GM19238 (cell line): ENCODE measurements at regions not wholly inside any gene's neighbourhood (a gene's known extent, or its start where the extent isn't known, plus 50 kb on each side); places are given as distances from the start of the nearest gene placed in this dataset.

ENCODE experiments used
- DNase-seq: peaks from one replicate; pipeline ENCODE4 v3.0.0; 2011; ENCODE audit warnings: low spot score; ENCODE audit not compliant: insufficient read length

GRCh38 chr1:208413006-208413405, 168.8 kb upstream of the PLXNA2 start:
- DNase-seq, result no peak

DNA sequence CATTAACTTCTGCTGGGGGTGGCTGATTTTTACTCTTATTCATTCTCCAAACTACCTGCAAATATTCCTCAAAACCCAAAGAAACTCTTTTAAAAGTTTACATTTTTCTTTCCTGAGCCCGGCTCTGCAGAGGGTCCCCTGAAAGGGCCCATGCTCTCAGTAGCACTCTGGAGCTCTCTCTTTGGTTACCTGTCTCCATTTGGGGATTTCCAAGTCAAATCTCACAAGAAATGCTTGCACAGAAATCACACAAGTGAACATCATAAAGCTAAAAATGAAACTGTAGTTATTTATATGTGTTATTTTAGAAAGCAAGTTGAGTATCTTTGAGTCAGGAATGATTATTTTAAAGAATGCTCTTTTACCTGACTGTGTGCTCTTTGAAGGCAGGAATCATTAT, 174.5 kb upstream of the PLXNA2 start:
- DNase-seq, result no peak

DNA sequence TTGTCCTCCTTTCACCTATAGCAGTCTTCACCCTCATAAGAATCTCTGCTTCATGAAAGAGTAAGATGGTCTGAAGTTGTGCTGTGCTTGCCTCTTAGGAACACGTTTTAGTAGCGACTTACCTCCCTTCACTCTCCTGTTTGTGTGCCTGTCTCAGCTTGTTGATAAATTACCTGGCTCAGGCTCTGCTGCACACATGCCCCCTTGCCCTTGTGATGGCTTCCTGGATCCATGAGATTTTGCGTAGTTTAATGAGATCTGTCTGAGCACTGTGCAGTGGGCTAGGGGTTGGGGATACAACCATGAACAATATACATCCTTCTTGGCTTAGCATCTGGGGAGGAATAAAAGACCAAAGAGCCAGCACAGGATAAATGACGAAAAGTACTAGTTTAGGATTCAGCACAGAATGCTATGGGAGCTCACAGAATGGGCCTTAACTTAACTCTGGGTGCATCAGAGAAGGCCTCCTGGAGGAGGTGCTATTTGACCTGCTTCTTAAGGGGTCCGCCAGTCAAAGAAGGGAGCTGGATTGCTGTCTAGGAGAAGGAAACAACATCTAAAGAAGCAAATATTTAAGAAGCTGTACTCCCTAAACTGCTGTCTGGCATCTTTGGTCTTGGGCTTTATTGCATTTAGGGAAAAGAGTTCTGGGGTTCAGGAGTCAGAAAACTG, 175.7 kb upstream of the PLXNA2 start:
- no peak for DNase-seq

- DNase-seq, result no peak
Measured at GRCh38 chr1:208420696-208421095, 176.5 kb upstream of the PLXNA2 start.

- no peak for DNase-seq
Measured at GRCh38 chr1:208421486-208421885, 177.3 kb upstream of the PLXNA2 start.

GRCh38 chr1:208423526-208423925, 179.3 kb upstream of the PLXNA2 start:
- DNase-seq, result no peak

GRCh38 chr1:208425096-208425495, 180.9 kb upstream of the PLXNA2 start:
- DNase-seq, result no peak

DNA sequence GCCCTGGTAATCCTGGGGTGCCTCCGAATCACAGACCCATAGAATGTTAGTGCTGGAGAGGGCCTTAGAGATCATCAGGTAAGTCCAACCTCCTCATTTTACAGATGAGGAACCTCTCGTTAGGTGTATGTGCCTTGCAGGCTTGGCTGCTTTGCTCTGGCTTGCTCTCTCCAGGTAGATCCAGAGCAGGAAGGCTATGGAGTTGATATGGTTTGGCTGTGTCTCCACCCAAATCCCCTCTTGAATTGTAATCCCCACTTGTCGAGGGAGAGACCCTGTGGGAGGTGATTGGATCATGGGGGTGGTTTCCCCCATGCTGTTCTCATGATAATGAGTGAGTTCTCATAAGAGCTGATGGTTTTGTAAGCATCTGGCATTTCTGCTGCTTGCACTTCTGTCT, 186.0 kb upstream of the PLXNA2 start:
- no peak for DNase-seq

DNA sequence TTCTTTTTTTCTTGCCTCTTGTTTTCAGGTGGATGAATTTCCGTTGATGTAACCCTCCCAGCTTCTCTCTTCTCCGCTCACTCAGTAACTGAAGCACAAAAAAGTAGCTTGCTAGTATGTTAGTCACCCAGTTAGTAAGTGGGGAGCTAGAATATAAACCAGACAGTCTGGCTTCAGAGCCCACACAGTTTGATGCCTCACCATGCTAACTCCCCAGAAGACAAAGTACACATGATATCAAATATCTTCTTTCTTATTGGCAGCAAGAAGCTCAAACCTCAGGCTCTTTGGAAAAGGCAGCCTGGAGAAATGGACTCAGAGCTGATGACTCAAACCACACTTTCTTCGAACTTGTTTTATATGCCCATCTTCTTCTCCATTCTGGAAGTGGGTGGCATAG, 187.5 kb upstream of the PLXNA2 start:
- DNase-seq, result no peak

GRCh38 chr1:208432346-208432745, 188.2 kb upstream of the PLXNA2 start:
- DNase-seq, result no peak

DNA sequence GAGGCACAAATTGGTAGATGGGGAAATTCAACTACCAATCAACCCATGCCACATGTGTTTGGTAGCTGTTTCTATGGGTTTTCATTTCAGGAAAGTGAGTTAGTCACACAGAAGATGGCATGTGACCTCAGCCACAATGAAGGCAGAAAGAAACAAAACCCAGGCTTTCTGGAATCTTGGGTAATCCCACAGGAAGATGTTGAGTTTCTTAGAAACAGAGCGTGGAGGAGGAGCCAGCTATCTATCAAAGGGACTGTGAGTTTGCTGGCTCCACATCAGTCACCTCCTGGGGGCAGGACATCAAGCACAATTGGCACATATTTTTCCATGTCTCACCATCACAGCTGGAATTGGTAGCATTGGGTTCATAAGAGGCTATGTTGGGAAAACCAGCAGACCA, 188.9 kb upstream of the PLXNA2 start:
- no peak for DNase-seq

- no peak for DNase-seq
Measured at GRCh38 chr1:208433971-208434370, 189.8 kb upstream of the PLXNA2 start.

GRCh38 chr1:208437401-208437800, 193.2 kb upstream of the PLXNA2 start:
- DNase-seq, result no peak

DNA sequence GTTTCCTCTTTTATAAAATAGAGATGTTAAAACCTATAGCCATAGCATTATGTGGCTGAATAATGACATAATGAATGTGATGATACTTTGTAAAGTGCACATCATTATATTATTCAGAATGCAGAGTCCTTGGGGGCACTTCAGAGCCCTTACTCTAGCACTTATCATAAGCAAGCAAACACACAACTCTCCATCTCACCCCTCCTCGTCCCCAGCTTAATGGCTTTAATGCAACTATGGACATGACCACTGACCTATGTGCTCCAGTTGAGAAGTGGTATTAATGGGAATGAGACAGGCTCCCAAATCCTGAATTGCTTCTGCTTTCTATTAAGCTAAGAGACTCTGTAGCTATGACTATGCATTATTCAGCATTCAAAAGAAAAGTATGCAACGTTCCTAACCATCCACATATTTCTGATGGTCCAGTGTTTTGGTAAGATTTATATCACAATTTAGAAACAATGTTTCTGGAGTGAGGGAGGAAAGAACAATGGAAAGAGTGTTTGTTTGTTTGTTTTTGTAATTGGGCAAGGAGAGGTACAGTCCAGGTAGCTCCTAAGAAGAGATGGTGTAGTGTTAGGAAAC, 194.0 kb upstream of the PLXNA2 start:
- DNase-seq, result no peak

DNA sequence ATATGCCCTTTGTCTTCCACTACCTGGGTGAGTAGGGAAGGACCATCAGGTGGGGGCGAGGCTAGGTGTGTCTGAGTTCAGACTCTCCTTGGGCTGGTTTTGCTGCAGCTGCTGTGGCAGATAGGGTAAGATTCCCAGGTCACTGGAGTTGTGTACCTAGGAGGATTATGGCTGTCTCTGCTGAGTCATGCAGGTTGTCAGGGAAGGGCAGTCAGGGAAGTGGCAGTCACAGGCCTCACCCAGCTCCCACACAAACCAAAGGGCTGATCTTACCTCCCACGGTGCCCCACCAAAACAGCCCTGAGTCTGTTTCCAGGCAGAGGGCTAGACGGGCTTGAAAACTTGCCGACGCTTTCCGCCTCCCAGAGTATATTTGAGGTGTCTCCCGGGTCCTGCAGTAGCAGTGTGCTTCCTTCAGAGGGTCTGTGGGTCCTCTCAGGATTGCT, 201.6 kb upstream of the PLXNA2 start:
- DNase-seq, result no peak

DNA sequence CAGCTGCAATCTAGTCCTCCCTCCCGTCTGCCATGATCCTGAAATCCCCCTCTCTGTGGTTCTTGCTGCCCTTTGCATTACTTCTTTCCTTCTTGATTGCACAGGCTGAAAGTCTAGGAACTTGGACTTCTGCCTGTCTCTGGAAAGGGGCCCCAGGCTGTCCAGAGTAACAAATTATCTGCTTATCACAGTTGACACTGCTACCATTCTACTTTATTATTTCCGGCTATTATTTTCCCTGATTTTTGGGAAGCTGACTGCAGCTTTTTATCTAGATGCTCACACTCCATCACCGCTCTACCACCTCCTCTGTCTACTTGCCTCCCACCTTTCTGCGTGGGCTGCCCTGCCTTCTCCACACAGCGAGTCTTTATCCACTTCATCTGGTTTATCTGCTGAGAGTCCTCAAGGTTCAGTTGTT, 202.1 kb upstream of the PLXNA2 start:
- no peak for DNase-seq

DNA sequence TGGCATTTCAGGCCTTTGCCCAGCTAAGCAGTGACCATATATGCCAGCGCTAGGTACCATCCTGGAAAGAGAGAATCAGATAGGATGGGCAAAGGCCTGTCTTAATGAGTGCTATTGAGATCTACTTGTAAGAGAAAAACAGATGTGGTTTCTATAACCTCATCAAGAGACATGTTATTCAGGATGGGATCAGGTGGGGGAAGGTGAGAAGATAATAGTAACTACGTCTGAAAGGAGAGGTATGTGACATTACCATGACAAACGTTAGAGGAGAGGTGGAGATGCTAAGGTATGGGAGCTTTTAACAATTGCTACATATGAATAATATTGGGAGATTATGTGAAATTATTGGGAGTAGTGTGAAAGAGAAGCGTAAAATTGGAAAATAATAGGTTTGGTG, 204.2 kb upstream of the PLXNA2 start:
- no peak for DNase-seq

DNA sequence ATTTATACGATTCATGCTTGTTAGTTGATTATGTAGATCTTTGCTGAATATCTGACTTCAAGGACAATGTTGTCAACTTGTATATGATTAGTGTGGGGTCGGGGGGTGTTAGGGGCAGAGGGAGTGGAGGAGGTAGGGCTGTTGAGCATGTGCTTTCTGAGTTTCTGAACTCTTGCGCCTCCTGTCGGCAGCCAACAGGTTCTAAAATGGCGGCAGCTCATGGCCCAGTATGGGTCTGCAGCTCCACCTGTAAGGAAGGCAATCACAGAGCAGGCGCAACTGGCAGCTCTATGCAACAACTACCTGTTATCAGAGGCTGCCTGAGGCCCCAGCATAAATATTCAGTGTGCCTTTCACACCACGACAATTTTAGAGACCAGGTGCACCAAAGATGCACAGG, 205.8 kb upstream of the PLXNA2 start:
- no peak for DNase-seq

- DNase-seq, result no peak
Measured at GRCh38 chr1:208450958-208451357, 206.8 kb upstream of the PLXNA2 start.

- DNase-seq, result no peak
Measured at GRCh38 chr1:208455821-208456220, 211.6 kb upstream of the PLXNA2 start.

GRCh38 chr1:208456487-208456886, 212.3 kb upstream of the PLXNA2 start:
- DNase-seq, result no peak

GRCh38 chr1:208460823-208461222, 216.6 kb upstream of the PLXNA2 start:
- DNase-seq, result no peak

DNA sequence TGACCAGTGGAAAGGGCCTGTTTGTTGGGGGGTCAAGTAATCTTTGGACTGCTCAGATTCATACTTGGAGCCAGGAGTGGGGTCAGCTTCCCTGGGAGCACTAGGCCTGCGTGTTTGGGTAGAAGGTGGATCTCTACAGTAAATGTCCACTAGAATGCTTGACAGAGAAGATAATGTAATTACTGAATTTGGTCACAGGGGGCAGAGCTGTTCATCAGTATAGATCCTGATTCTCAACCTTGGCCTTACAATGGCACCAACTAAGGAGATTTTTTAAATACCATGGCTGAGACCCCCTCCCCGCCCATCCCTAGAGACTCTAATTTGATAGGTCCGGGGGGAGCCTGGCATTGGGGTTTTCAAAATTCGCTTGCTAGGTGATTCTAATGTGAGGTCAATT, 217.5 kb upstream of the PLXNA2 start:
- no peak for DNase-seq
